ENCODE measurements at regions not wholly inside any gene's neighbourhood (a gene's known extent, or its start where the extent isn't known, plus 50 kb on each side); places are given as distances from the start of the nearest gene placed in this dataset.

GRCh38 chr5:15215056-15215455, 284.9 kb upstream of the FBXL7 start:
- DNase-seq = no peak

More at GRCh38 chr5:15215056-15215455, 284.9 kb upstream of the FBXL7 start:
- in situ Hi-C loops (cut with MboI; ENCODE audit: low sequenced_read_pairs) (no loop called here), intact Hi-C loops (cut with micrococcal nuclease) (no loop called here), dilution Hi-C loops (cut with HindIII; ENCODE audit: low sequenced_read_pairs, unreplicated experiment) (no loop called here)
- Histone ChIP-seq H3K23ac (ENCODE audit: low read depth, low read length) (no peak overlapping the region), H4K8ac (ENCODE audit: low read depth in 2 of 2, low read length in 2 of 2) (no peak overlapping the region), H3K4ac (ENCODE audit: low read depth, low read length) (no peak overlapping the region), H4K20me1 (ENCODE audit: insufficient read depth, low read length) (no peaks in the 10 kb centered on the region), H3K27ac (ENCODE audit: insufficient read depth, low read length) (no peak overlapping the region), H3K56ac (ENCODE audit: extremely low read depth, insufficient read depth, low read length) (no peak overlapping the region), H3K36me3 (ENCODE audit: control insufficient read depth, insufficient read depth, low read length) (no peaks in the 10 kb centered on the region), H2BK15ac (ENCODE audit: low read depth, low read length) (no peak overlapping the region), H2AFZ (replicated peaks; ENCODE audit: low read length, poor library complexity) (no peak overlapping the region), H3K4me3 (ENCODE audit: insufficient read depth, low read depth, low read length) (no peak overlapping the region), H4K91ac (ENCODE audit: insufficient read depth, low read depth, low read length) (no peak overlapping the region), H3K27me3 (ENCODE audit: control insufficient read depth, insufficient read depth, low read length) (peaks cover 2% of the 10 kb centered on the region; the same call in 1 of the 2 replicates), H2AK9ac (replicated peaks; ENCODE audit: low read depth, low read length, poor library complexity) (no peak overlapping the region), H3K4me2 (ENCODE audit: low read depth, low read length) (no peak overlapping the region), H3K9me1 (ENCODE audit: insufficient read depth, low read length) (no peaks in the 10 kb centered on the region), H3K4me1 (ENCODE audit: control insufficient read depth, insufficient read depth, low read length) (no peaks in the 10 kb centered on the region), H3K9ac (ENCODE audit: low read depth, low read length) (no peak overlapping the region), H3K14ac (replicated peaks; ENCODE audit: low read depth, low read length) (no peak overlapping the region), H2AK5ac (ENCODE audit: low read depth, low read length) (no peak overlapping the region), H2BK5ac (ENCODE audit: low read depth, low read length, poor library complexity, severe bottlenecking) (no peak overlapping the region), H3K18ac (ENCODE audit: low read depth, low read length) (no peak overlapping the region), H2BK20ac (ENCODE audit: low read depth, low read length) (no peak overlapping the region), H3K9me3 (ENCODE audit: control insufficient read depth, insufficient read depth, low read length) (no peaks in the 10 kb centered on the region), H3K79me1 (ENCODE audit: low read depth in 1 of 2, low read length in 2 of 2) (no peaks in the 10 kb centered on the region), H4K5ac (ENCODE audit: low read depth, low read length) (no peak overlapping the region), H2BK120ac (ENCODE audit: low read depth, low read length) (no peak overlapping the region)
- CTCF ChIA-PET = no interaction called here
- TF ChIP-seq MAZ (IDR thresholded peaks at IDR 0.05; ENCODE audit: borderline replicate concordance, low read depth, low read length) (no peak), SMC3 (IDR thresholded peaks at IDR 0.05; ENCODE audit: low read depth, low read length) (no peak), ELK1 (IDR thresholded peaks at IDR 0.05; ENCODE audit: borderline replicate concordance, low read depth, low read length) (no peak), RAD21 (IDR thresholded peaks at IDR 0.05; ENCODE audit: low read length) (no peak), FOS (IDR thresholded peaks at IDR 0.05; ENCODE audit: low read depth, low read length) (no peak), BHLHE40 (IDR thresholded peaks at IDR 0.05; ENCODE audit: low read depth, low read length) (no peak), CEBPB (IDR thresholded peaks at IDR 0.05; ENCODE audit: low read depth, low read length) (no peak), RFX5 (IDR thresholded peaks at IDR 0.05; ENCODE audit: low read depth, low read length) (no peak), CHD1 (IDR thresholded peaks at IDR 0.05; ENCODE audit: low read depth, low read length) (no peak), MXI1 (IDR thresholded peaks at IDR 0.05; ENCODE audit: borderline replicate concordance, low read depth, low read length) (no peak), CTCF (conservative IDR thresholded peaks at IDR 0.05; ENCODE audit: low read depth, low read length) (no peak), RCOR1 (IDR thresholded peaks at IDR 0.05; ENCODE audit: insufficient replicate concordance, low read length) (no peak), MAFK (IDR thresholded peaks at IDR 0.05; ENCODE audit: low read depth, low read length) (no peak), POLR2A (IDR thresholded peaks at IDR 0.05; ENCODE audit: low read depth, low read length) (no peak), NFE2L2 (IDR thresholded peaks at IDR 0.05; ENCODE audit: low read depth, low read length) (no peak)
- TF ChIP-seq, protein P1, sequence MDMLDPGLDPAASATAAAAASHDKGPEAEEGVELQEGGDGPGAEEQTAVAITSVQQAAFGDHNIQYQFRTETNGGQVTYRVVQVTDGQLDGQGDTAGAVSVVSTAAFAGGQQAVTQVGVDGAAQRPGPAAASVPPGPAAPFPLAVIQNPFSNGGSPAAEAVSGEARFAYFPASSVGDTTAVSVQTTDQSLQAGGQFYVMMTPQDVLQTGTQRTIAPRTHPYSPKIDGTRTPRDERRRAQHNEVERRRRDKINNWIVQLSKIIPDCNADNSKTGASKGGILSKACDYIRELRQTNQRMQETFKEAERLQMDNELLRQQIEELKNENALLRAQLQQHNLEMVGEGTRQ (IDR thresholded peaks at IDR 0.05; ENCODE audit: low read depth, low read length) = no peak
- no TSS peak for BruUV-seq (replicated peaks)
- POLR2A ChIA-PET (ENCODE audit: unreplicated experiment) = no interaction called here
- no CpG with 5 or more reads among the region's 2 CpGs for WGBS, 2 experiments (ENCODE audit: extremely low coverage in 2 of 2, insufficient read length in 1 of 2)
- no peak for ATAC-seq (ENCODE audit: low read depth)

All from IMR-90 (cell line).